ENCODE measurements at regions not wholly inside any gene's neighbourhood (a gene's known extent, or its start where the extent isn't known, plus 50 kb on each side); places are given as distances from the start of the nearest gene placed in this dataset.

DNA sequence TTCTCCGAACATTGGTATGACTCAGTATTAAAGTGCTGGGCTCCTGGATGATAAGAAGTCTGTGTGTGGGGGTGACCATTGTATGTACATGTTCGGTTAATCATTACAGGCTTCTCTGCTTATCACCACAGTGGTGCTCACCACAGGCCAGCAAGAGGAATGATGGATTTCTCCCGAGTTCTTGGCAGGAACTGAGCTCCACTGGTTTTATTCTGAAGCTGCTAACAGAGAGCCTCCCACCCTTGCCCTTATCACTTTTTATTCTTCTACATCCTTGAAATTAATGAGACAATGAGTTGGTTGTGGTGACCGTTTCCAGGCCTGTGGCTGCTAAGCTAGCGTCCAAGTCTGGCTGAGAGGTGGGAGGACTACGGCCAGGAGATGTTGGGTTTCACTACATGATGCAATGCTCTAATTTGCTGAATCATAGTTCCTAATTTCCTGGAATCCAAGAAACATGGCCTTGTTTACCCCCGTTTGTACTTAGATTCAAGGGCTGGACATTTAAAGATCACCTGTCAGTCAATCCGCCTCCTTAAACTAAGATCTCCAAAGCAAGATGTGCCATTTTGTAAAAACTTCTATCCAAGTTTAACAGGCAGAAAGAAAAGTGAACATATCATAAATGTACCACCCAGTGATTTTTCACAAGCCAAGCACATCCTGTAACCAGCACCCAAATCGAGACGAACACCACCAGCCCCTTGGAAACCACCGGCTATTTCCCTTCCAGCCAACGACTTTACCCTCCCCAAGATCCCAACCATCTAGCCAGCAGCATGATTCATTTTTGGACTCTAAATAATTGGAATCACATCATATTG is 172.5 kb downstream of the FOXA2 start:
- TF ChIP-seq, protein P1, sequence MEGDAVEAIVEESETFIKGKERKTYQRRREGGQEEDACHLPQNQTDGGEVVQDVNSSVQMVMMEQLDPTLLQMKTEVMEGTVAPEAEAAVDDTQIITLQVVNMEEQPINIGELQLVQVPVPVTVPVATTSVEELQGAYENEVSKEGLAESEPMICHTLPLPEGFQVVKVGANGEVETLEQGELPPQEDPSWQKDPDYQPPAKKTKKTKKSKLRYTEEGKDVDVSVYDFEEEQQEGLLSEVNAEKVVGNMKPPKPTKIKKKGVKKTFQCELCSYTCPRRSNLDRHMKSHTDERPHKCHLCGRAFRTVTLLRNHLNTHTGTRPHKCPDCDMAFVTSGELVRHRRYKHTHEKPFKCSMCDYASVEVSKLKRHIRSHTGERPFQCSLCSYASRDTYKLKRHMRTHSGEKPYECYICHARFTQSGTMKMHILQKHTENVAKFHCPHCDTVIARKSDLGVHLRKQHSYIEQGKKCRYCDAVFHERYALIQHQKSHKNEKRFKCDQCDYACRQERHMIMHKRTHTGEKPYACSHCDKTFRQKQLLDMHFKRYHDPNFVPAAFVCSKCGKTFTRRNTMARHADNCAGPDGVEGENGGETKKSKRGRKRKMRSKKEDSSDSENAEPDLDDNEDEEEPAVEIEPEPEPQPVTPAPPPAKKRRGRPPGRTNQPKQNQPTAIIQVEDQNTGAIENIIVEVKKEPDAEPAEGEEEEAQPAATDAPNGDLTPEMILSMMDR (conservative IDR thresholded peaks at IDR 0.05) = no peak
- no peak for TF ChIP-seq EZH2 (IDR thresholded peaks at IDR 0.05; ENCODE audit: low read depth)
